GM21825 (cell line): ENCODE measurements at regions not wholly inside any gene's neighbourhood (a gene's known extent, or its start where the extent isn't known, plus 50 kb on each side); places are given as distances from the start of the nearest gene placed in this dataset.
"Not testable (repeated sequence)": the region's sequence is repeated elsewhere in the genome, so short reads cannot be mapped to it uniquely, and the experiment has no call there.

Source experiments
- ATAC-seq: cut with Tn5 transposase; IDR thresholded peaks from one replicate; pipeline ENCODE4 v1.9.1; 2021; ENCODE audit warnings: mild to moderate bottlenecking, moderate library complexity; ENCODE audit not compliant: unreplicated experiment

DNA sequence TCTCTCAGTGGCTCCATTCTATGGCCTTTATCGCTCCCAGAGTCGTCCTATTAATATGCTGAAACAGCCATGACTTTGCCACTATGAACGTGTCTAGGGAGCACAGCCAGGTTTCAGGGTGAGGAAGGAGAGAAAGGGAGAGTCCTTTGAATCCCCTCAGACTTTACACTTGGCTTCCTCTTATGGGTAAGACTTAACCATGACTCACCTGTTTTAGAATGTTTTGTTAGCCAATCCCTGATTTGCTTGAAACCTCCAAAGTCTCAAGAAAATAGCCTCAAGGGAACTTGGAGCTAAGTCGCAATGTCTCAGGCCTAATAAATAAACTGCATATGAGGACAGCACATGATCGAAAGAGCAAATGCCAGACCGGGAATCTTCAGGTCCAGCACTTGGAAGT is 131.2 kb upstream of the RCN1 start:
- ATAC-seq, result no peak

DNA sequence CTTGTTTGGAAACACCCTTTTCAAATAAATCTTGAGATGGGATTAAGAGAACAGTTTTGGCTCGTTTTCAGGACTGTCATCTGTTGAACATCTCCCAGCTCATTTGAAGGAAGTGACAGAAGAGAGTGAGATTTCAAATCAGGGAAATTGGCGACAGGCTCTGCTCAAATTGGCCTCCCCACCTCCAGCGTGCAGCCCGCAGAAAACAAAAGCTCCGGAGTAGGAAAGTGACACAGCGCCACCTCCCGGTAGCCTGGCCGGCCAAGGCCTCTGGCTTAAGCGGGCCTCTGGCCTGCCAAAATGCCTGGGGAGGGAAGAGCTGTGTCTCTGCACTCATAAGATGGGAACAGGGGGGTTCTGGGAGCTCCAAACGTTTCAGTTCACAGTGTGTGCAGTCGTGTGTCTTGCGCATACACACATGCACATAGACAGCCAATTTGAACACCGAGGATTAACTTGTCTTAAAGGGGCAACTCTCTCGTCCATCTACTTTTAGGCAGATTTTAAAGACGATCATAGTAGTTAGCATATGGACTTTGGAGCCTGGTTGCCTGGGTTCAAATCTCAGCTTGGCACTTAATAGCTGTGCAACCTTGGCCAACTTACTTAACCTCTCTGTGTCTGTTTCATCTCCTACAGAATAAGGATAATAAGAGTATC is 132.7 kb upstream of the RCN1 start:
- ATAC-seq, result peak; percentile 57

DNA sequence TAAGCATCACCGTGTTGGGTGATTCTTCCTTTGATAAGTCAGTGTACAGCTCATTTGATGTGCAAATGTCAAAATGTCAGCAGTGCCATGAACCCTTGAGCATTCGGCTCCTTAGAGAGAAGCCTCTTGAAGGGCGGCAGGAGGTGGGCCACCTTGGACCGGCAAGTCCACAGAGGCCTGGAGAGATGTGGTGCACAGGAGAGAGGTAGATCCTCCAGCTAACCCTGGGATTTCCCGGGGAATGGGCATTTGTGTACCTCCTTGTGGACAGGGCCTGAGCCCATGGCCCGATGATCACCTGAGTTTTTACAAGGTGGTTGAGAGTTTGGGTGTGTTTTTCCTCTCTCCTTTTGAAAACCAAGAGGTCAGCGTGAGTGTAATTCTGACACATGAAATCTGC is 133.2 kb upstream of the RCN1 start:
- ATAC-seq, result no peak

DNA sequence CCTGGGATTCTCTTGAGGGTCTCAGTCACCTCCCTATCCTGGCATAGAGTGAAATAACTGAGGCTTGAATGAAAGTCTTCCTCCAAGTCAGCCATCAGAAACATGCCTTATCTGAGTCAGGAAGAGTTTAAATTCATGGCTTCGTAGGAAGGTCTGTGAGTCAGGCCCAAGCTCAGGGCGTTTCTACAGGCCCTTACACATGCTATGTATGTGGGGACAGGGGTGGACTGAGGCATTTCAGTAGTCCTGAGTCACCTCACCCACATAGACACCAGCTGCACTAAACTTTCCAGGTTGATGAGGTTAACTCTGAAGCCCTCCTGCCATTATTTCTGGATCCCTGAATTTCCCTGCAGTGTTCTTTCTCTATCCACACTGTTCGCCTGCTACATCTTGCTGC is 134.6 kb upstream of the RCN1 start:
- no peak for ATAC-seq

DNA sequence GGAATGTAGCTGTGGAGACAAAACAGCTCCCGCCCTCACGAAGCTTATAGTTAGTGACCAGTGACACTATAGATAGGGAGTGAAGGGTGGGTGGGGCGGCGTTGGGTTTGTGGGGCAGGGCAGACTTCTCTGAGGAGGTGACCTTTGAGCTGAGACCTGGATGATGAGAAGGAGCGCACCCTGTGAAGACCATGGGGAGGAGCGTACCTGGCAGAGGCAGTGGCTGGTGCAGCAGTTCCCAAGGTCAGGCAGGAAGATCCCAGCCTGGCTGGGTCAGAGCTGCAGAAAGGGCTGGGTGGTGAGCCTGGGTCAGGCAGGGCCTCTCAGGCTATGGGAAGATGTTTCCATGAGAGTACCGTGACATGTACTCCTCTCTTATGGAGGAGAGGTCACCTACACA is 135.0 kb upstream of the RCN1 start:
- no peak for ATAC-seq

DNA sequence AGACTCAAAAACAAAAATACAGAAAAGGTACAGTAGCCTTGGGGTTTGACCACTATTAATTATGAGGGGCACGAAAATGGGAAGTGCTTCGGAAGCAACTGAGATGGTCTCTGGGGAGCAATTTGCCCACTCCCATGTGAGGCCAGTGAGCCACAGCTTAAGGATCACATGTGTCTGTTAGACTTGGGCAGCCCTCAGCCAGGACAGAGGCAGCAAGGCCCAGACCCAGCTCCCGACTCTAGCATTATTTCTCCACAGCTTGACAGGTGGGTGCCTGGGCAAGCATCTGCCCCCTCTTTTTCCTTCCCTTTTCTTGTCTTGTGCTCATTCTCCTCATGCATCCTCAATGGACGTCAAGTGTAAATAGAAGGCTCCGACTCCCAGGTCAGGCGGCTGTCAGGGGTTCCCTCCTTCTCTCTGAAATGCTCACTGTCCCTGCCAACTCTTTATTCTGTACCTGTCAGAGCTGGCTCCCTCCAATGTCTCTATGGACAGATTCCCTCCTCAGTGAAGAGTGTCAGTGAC is 137.0 kb upstream of the RCN1 start:
- no peak for ATAC-seq

DNA sequence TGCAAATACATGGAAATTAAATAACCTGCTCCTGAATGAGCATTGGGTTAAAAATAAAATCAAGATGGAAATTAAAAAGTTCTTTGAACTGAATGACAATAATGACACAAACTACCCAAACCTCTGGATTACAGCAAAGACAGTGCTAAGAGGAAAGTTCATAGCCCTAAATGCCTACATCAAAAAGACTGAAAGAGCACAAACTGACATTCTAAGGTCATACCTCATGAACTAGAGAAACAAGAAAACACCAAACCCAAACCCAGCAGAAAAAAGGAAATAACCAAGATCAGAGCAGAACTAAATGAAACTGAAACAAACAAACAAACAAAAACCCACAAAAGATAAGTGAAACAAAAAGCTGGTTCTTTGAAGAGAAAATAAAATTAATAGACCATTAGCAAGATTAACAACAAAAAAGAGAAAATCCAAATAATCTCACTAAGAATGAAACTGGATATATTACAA is 138.6 kb upstream of the PAX6 start:
- not testable (repeated sequence) for ATAC-seq

DNA sequence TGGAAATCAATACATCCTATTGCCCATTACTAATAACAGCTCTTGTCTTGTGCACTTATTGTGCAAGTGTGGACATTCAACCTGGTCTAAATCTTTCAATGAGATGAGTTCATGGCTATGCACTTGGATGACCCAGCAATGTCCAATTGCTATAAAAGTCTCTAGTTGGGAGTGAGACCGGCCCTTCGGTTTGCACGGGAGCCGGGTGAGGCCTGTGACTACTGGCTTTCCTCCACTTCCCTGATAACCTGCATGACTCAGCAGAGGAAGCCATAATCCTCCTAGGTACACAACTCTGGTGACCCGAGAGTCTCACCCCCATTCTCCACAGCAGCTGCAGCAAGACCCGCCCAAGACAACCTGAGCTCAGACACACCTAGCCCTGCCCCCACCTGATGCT is 135.9 kb upstream of the PAX6 start:
- ATAC-seq, result no peak

DNA sequence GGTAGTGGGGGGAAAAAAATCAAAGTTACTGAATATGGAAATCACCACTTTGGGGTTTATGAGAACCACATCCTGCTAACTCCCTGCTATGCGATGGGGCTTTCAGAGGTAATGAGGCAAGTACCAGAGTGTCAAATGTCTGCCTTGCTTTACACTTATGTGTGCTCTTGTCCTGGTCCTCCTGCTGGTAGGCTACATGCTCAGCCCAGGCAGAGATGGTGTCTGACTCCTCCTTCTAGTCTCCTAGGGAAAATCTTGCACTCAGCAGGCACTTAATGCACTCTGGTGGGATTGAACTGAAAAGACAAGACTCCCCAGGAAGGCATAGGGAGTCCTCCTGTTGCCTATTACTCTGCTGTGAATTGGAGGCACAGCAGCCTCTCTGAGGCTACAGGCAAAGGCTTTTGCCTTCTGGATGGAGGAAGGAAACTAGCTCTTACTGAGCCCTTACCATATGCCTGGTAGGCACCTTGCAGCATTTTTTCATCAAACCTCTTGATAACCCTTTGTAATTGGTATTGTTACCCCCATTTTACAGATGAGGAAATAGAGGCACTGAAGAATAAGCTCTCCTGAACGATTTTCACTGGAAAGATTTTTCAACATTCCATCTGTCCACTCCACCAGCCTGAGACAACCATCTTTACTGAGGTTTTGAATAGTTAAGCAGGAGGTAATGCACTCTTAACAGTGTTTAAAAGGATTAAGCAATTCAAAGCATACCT is 132.1 kb upstream of the PAX6 start:
- peak; percentile 96 for ATAC-seq

DNA sequence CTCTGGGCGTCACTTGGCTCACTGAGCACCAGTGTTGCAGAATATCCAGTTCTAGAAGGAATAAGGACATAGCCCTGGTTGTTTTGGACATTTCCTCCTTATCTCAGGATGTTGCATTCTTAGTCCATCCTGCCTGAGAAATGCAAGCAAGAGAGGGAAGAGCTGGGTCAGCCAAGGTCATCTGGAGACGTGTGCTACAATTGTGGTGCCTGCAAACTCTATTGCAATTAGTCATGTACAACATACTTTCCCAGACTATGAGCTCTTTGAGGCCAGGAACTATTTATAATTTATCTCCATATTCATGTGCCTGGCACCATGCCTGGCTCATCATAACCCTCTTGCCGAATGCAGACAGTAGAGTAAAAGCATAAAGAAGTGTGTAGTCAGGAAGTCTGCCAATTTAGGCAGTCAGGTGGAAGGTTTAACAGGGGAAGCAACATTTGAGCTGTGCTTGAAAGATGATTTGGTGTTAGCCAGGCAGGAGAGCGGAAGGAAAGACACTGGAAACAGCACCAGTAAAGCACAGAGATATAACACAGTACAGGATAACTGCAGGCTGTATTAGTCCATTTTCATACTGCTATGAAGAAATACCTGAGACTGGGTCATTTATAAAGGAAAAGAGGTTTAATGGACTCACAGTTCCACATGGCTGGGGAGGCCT is 129.4 kb upstream of the PAX6 start:
- ATAC-seq, result no peak

DNA sequence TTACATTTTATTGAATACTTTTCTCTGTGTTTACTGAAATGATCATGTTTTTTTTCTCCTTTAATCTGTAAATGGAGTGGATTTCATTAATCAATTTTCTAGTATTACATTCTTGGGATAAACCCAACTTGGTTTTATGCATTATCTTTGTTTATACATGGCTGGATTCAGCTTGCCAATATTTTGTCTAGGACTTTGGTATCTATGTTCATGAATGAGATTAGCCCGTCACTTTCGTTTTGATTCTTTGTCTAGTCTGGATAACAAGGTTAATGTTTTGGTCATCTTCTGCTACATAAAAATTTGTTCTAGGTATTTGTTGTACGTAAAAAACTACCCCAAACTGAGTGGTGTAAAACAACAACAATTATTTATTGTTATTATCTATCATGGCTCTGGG is 127.9 kb upstream of the PAX6 start:
- no peak for ATAC-seq

DNA sequence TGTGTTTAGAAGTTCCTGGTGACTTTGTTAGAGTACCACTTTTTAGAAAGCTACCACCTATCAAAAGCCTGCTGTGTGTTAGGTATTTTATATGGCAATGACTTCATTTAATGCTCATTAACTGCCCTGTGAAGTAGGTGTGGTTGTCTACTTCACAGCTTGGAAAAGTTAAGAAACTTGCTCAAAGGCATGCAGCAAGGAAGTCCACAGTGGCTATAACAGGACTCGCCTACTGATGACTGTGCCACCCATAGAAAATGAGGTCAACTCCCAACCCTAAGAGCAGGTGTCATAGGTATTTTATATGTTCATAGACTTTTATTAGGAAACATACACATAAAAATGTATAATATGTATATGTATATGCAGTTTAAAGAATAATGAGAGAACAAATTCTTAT is 125.2 kb upstream of the PAX6 start:
- no peak for ATAC-seq

DNA sequence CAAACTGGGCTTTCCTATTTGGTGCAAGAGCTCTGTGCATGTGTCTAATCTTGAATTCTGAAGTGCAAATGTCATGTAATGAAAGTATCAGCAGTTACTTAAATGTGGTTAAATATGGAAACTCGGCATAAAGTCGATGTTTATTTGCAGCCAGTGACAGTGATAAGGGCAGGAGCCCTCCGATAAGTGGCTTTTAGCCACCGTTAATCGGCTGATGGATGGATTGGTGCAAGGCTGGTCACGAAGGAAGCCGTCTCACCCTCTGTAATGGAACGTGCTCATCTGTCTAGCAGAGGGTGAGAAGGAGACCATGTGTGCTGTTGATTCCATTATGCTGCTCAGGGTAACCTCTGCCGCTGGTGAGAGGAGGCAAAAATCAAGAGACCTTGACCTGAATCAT is 121.8 kb upstream of the PAX6 start:
- ATAC-seq, result no peak

DNA sequence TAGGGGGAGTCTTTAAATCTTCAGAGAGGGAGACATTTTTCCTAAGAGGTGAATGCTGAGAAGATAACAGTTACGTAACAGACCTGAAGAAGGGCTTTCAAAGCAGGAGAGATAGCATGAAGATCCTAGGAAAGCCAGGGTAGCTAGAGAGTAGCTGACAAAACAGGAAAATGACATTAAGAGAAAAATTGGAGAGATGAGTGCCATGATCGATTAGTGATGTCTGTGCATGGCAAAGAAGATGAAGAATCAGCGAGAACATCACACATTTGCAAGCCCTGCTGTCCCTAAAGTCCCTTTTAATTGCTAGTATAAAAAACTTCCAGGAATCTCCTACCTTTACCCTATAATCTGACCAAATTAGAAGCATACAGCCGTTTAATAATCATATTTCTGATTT is 116.9 kb upstream of the PAX6 start:
- no peak for ATAC-seq

DNA sequence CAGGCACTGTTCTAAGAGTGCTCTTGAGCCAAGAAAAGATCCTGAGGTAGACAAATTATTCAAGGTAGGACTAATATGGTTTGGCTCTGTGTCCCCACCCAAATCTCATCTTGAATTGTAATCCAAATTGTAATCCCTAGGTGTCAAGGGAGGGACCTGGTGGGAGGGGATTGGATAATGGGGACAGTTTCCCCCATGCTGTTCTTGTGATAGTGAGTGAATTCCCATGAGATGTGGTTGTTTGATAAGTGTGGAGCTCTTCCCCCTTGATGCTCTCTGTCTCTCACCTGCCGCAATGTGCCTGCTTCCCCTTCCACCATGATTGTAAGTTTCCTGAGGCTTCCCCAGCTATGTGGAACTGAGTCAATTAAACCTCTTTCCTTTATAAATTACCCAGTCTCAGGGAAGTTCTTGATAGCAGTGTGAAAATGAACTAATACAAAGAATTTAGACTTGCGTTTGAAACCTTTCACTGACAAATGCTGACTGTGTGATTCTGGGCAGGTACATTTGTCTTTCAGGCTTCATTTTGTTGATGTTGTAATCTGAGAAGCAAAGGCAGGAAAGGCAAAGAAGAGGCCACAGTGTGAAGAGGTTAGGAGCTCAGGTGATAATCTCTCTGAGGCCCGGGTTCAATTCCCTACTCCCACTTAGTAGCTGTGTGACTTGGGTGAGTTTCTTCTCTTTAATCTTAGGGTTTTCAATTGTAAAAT is 115.8 kb upstream of the PAX6 start:
- no peak for ATAC-seq

DNA sequence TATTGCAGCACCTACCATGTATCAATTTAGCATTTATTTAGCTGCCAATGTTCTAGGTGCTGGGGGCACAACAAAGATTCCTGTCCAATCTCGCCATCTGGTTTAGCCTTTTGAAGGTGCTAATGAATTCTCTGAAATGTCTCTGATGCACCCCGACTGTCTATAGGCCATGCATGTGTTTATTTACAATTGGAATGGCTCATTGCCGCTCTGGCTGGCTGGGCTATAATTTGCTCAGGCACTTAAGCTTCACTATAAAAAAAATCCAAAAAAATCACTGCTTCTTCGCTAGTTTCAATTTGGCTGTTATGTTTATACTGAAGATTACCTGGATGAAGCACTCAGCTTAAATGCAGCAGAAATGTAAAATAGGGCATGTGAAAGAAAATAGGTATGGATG is 115.0 kb upstream of the PAX6 start:
- ATAC-seq, result no peak

DNA sequence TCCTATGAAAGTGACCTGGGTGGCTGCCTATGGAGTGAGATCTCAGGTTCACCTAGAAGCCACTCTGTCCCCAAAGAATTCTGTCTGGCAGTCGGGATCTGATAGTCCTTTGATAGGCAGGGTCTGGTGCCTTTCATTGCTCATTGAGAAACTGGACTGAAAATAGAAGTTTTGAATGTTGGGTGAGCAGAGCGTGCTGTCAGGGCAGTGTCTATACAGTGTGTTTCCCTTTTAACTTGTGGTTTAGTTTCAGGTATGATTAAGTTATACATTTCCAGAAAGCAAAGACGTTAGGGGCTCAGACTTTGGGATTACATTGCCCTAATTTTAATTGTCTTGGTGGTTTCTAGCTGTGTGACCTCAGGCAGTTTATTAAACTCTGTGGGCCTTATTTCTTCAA is 111.3 kb upstream of the PAX6 start:
- peak; percentile 61 for ATAC-seq

DNA sequence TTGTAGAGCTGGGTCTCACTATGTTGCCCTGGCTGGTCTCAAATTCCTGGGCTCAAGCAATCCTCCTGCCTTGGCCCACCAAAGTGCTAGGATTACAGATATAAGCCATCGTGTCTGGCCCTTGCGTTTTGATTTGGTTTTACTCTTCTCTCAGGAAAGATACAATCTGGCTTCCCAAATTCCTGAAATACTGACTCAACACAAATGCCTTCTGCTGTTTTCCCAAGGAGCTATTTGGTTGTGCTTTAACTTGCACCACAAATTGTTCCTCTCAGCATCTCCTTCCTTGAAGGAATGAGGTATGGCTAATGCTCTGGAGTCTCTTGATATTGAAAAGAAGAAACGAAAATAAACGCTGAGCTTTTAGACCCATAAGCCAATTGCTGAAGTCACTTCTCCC is 110.0 kb upstream of the PAX6 start:
- ATAC-seq, result no peak

DNA sequence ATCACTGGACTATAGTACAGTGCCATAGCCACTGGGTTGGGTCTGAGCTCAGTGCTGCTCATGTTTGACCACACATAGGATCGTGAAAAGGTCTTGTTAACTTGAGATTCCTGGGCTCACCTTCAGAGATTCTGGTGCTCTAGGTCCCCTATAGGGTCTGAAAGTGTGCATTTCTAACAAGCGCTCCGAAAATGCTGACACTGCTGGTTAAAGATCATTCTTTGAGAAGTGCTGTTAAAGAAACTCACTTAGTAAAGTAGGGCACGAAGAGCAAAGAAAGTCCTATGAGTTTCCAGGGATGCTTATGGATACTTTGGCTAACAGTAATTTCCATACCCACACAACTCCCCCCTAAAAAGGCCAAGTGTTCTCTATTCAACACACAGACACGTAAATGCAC is 108.1 kb upstream of the PAX6 start:
- no peak for ATAC-seq

DNA sequence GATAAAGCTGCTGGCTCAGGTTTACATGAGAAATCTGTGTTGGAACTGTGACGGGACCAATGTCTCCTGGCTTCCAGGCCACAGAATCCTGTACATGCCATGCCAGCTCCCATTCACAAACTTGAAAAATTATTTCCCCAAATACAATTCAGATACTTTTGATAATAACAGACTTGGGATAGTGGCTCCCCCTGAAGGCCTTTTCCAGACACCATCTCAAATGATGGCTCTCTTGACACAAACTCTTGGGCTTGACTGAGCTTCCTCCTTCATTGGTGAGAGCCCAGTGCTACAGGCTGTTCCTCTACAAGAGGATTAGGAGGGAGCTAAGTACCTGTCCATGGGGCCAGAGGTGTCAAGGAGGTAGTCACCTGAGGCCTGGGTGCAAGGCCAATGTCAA is 104.7 kb upstream of the PAX6 start:
- ATAC-seq, result no peak

DNA sequence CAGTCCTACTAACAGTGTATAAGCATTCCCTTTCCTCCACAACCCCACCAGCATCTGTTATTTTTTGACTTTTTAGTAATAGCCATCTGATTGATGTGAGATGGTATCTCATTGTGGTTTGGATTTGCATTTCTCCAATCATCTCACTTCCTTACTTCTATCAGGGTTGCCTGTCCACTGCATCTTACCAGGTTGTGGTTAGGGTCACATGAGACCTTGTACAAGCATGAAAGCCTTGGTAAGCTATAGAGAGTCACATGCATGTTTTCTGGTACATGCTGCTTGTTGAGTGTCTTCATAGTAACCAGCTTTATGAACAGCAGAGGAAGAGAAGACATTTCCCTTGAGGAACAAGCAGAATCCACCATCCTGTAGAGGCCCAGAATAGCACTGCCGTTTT is 102.9 kb upstream of the PAX6 start:
- no peak for ATAC-seq
